T-helper 2 cell treated with Interferon-gamma antibody and Interleukin-4, amounts not matched to agents 5 μg/mL and 100 μg/mL, for 36 hours (primary cell): ENCODE measurements at regions not wholly inside any gene's neighbourhood (a gene's known extent, or its start where the extent isn't known, plus 50 kb on each side); places are given as distances from the start of the nearest gene placed in this dataset.

Experiments used
- DNase-seq: peaks from one replicate; pipeline ENCODE4 v3.0.0; 2021; ENCODE audit warnings: low spot score
- H3K27ac Mint-ChIP-seq: one replicate; pipeline ENCODE4 v1.8.0; 2021; ENCODE audit warnings: mild to moderate bottlenecking, mixed read lengths
- H3K27me3 Mint-ChIP-seq: one replicate; pipeline ENCODE4 v1.8.0; 2021; ENCODE audit warnings: low read depth, mixed read lengths
- H3K36me3 Mint-ChIP-seq: one replicate; pipeline ENCODE4 v1.8.0; 2021; ENCODE audit warnings: low read depth, mixed read lengths
- H3K4me1 Mint-ChIP-seq: one replicate; pipeline ENCODE4 v1.8.0; 2021; ENCODE audit warnings: low read depth, mixed read lengths
- H3K4me3 Mint-ChIP-seq: one replicate; pipeline ENCODE4 v1.8.0; 2022; ENCODE audit warnings: mild to moderate bottlenecking, moderate library complexity, mixed read lengths
- H3K9me3 Mint-ChIP-seq: one replicate; pipeline ENCODE4 v1.8.0; 2021; ENCODE audit warnings: mixed read lengths

DNA sequence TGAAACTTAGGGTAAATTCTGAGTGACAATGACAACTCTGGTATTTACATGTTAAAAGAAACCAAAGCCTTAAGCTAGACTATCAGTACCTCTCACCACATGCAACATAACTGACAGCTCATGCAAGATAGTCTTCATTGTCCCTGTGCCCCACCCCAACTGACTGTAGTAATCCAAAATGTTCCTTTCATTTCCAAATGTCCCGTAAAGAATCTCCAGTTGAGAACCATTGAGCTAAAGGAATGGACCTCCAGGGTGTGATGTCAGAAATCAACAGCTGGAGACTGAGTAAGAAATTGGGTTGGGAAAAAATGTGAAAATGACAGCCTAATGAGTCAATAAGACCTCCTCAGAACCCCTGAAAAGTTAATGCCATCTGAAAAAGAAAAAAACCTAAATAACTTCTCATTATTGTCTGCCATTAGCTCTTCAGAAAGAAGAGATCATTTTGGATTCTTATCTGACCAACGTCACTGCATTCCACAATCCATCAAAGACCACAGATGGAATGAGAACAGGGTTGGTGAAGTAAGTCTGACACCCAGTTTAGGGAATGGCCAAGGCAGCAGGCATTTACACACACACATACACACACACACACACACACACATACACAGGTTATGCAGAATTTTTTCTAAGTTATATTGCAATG lies 51.7 kb upstream of the ACVR2A start:
- H3K27me3 Mint-ChIP-seq = no peaks in the 10 kb centered on the region
- H3K27ac Mint-ChIP-seq = no peak overlapping the region
- no peaks in the 10 kb centered on the region for H3K36me3 Mint-ChIP-seq
- peaks cover 10% of the 10 kb centered on the region for H3K4me1 Mint-ChIP-seq
- H3K9me3 Mint-ChIP-seq = no peaks in the 10 kb centered on the region
- DNase-seq = no peak
- H3K4me3 Mint-ChIP-seq = no peak overlapping the region

DNA sequence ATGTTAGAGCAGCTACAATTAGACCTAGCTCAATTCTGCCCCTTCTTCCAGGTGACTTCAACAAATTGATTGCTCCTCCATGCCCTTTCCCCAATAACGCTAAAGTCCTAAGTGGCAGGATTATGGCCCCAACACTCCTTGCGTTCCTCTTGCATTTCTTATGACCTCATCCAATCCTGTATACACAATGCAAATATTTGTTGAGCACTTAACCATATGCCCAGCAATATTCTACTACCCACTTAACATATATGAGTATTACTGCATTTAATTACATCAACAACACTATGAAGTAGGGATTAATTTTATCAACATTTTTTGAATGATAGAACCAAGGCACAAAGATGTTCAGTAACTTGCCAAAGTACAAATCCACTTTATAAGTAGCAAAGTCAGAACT lies 54.2 kb upstream of the ACVR2A start:
- DNase-seq = no peak
- H3K4me1 Mint-ChIP-seq = peaks cover 2% of the 10 kb centered on the region
- H3K27ac Mint-ChIP-seq = no peak overlapping the region
- no peak overlapping the region for H3K4me3 Mint-ChIP-seq
- no peaks in the 10 kb centered on the region for H3K27me3 Mint-ChIP-seq
- H3K9me3 Mint-ChIP-seq = no peaks in the 10 kb centered on the region
- H3K36me3 Mint-ChIP-seq = no peaks in the 10 kb centered on the region

DNA sequence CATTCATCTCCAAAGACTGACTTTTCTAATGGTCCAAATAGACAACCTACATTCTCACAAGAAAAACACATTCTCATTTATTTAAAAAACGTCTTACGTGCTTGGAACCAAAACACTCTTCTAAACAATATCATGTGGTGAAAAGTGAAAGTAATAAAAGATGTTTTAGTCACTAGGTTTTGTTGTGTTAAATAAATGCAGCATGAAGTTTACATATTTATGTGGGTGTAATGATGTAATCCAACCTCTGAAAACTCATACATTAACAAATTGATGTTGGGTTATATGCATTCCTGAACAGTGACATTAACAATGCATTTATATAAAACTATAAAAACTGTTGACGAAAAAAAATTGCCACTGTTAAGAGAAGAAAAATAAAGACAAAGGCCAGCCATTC lies 55.1 kb upstream of the ACVR2A start:
- no peak for DNase-seq
- H3K9me3 Mint-ChIP-seq = no peaks in the 10 kb centered on the region
- H3K36me3 Mint-ChIP-seq = no peaks in the 10 kb centered on the region
- H3K27me3 Mint-ChIP-seq = no peaks in the 10 kb centered on the region
- peaks cover 2% of the 10 kb centered on the region for H3K4me1 Mint-ChIP-seq
- no peak overlapping the region for H3K27ac Mint-ChIP-seq
- H3K4me3 Mint-ChIP-seq = no peak overlapping the region

- no peak for DNase-seq
- H3K4me1 Mint-ChIP-seq = peaks cover 2% of the 10 kb centered on the region
- no peak overlapping the region for H3K4me3 Mint-ChIP-seq
- H3K36me3 Mint-ChIP-seq = no peaks in the 10 kb centered on the region
- H3K27me3 Mint-ChIP-seq = no peaks in the 10 kb centered on the region
- H3K27ac Mint-ChIP-seq = no peak overlapping the region
- H3K9me3 Mint-ChIP-seq = no peaks in the 10 kb centered on the region
Measured at GRCh38 chr2:147789287-147789686, 55.5 kb upstream of the ACVR2A start.

- Mint-ChIP-seq H3K4me1 (peaks cover 2% of the 10 kb centered on the region), H3K4me3 (no peak overlapping the region), H3K9me3 (no peaks in the 10 kb centered on the region), H3K27me3 (peaks cover 2% of the 10 kb centered on the region), H3K27ac (no peak overlapping the region), H3K36me3 (no peaks in the 10 kb centered on the region)
- DNase-seq = no peak
Measured at GRCh38 chr2:147782141-147782930, 62.5 kb upstream of the ACVR2A start.

- Mint-ChIP-seq H3K4me3 (no peak overlapping the region), H3K27ac (no peak overlapping the region), H3K27me3 (peaks cover 3% of the 10 kb centered on the region), H3K36me3 (no peaks in the 10 kb centered on the region), H3K4me1 (no peaks in the 10 kb centered on the region), H3K9me3 (no peaks in the 10 kb centered on the region)
- DNase-seq = no peak
Measured at GRCh38 chr2:147779440-147779839, 65.4 kb upstream of the ACVR2A start.

GRCh38 chr2:147777394-147777793 lies 67.4 kb upstream of the ACVR2A start:
- no peaks in the 10 kb centered on the region for H3K9me3 Mint-ChIP-seq
- DNase-seq = no peak
- H3K36me3 Mint-ChIP-seq = no peaks in the 10 kb centered on the region
- H3K4me3 Mint-ChIP-seq = no peak overlapping the region
- H3K27ac Mint-ChIP-seq = no peak overlapping the region
- no peaks in the 10 kb centered on the region for H3K4me1 Mint-ChIP-seq
- H3K27me3 Mint-ChIP-seq = peaks cover 3% of the 10 kb centered on the region

- no peaks in the 10 kb centered on the region for H3K36me3 Mint-ChIP-seq
- DNase-seq = no peak
- peaks cover 3% of the 10 kb centered on the region for H3K27me3 Mint-ChIP-seq
- no peak overlapping the region for H3K27ac Mint-ChIP-seq
- no peaks in the 10 kb centered on the region for H3K4me1 Mint-ChIP-seq
- no peaks in the 10 kb centered on the region for H3K9me3 Mint-ChIP-seq
- H3K4me3 Mint-ChIP-seq = no peak overlapping the region
Measured at GRCh38 chr2:147774805-147775204, 70.0 kb upstream of the ACVR2A start.

GRCh38 chr2:147773479-147773878 lies 71.3 kb upstream of the ACVR2A start:
- H3K27ac Mint-ChIP-seq = no peak overlapping the region
- no peak overlapping the region for H3K4me3 Mint-ChIP-seq
- no peak for DNase-seq
- H3K27me3 Mint-ChIP-seq = peaks cover 4% of the 10 kb centered on the region
- no peaks in the 10 kb centered on the region for H3K4me1 Mint-ChIP-seq
- no peaks in the 10 kb centered on the region for H3K36me3 Mint-ChIP-seq
- no peaks in the 10 kb centered on the region for H3K9me3 Mint-ChIP-seq

- peaks cover 5% of the 10 kb centered on the region for H3K27me3 Mint-ChIP-seq
- H3K9me3 Mint-ChIP-seq = no peaks in the 10 kb centered on the region
- no peak for DNase-seq
- H3K27ac Mint-ChIP-seq = no peak overlapping the region
- no peaks in the 10 kb centered on the region for H3K4me1 Mint-ChIP-seq
- no peaks in the 10 kb centered on the region for H3K36me3 Mint-ChIP-seq
- no peak overlapping the region for H3K4me3 Mint-ChIP-seq
Measured at GRCh38 chr2:147772781-147773180, 72.0 kb upstream of the ACVR2A start.

DNA sequence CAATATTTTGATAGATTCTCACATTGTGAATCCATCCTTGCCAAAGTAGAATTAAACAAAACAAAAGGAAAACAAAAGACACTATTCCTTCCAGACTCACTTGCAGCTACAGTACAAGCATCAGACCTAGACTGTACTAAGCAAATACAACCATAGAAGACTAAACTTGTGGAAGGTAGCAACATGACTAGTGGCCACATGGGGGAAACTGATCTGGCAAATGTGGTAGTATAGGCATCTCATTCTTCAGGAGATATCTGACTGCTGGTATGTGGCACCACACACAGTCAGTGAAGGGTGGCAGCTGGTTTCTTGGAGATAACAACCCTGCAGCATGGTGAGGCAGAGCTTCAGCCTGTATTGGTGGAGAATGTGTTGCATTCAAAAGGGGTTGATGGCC lies 81.0 kb upstream of the ACVR2A start:
- Mint-ChIP-seq H3K27me3 (peaks cover 6% of the 10 kb centered on the region), H3K4me1 (no peaks in the 10 kb centered on the region), H3K9me3 (no peaks in the 10 kb centered on the region), H3K27ac (no peak overlapping the region), H3K4me3 (no peak overlapping the region), H3K36me3 (no peaks in the 10 kb centered on the region)
- no peak for DNase-seq

- Mint-ChIP-seq H3K4me3 (no peak overlapping the region), H3K27ac (no peak overlapping the region), H3K36me3 (no peaks in the 10 kb centered on the region), H3K4me1 (no peaks in the 10 kb centered on the region), H3K9me3 (no peaks in the 10 kb centered on the region), H3K27me3 (peaks cover 10% of the 10 kb centered on the region)
- DNase-seq = no peak
Measured at GRCh38 chr2:147760984-147761383, 83.8 kb upstream of the ACVR2A start.

DNA sequence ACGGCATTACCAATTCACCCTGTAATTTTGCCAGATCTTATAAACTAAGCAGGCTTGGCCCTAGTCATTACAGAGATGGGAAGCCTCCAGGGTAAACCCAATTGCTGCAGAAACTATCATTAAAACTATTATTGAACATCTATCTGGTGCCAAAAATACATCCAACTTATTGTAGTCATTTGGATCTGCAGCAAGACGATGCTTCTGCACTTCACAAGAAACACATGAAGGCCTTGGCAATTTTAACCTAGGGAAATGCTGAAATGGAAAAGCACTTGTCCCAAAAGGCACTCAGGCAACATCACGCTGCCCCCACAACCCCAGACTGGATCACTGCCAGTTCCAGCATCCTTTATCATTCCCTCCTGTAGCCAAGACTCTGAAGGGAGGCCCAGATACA lies 85.3 kb upstream of the ACVR2A start:
- no peaks in the 10 kb centered on the region for H3K9me3 Mint-ChIP-seq
- peaks cover 13% of the 10 kb centered on the region for H3K27me3 Mint-ChIP-seq
- DNase-seq = no peak
- no peaks in the 10 kb centered on the region for H3K4me1 Mint-ChIP-seq
- no peak overlapping the region for H3K4me3 Mint-ChIP-seq
- no peak overlapping the region for H3K27ac Mint-ChIP-seq
- no peaks in the 10 kb centered on the region for H3K36me3 Mint-ChIP-seq

- no peaks in the 10 kb centered on the region for H3K4me1 Mint-ChIP-seq
- H3K9me3 Mint-ChIP-seq = no peaks in the 10 kb centered on the region
- no peaks in the 10 kb centered on the region for H3K36me3 Mint-ChIP-seq
- no peak for DNase-seq
- H3K4me3 Mint-ChIP-seq = no peak overlapping the region
- H3K27ac Mint-ChIP-seq = no peak overlapping the region
- peaks cover 13% of the 10 kb centered on the region for H3K27me3 Mint-ChIP-seq
Measured at GRCh38 chr2:147758821-147759220, 86.0 kb upstream of the ACVR2A start.

GRCh38 chr2:147756069-147756468 lies 88.8 kb upstream of the ACVR2A start:
- Mint-ChIP-seq H3K27ac (no peak overlapping the region), H3K4me1 (no peaks in the 10 kb centered on the region), H3K9me3 (no peaks in the 10 kb centered on the region), H3K27me3 (peaks cover 13% of the 10 kb centered on the region), H3K4me3 (no peak overlapping the region), H3K36me3 (no peaks in the 10 kb centered on the region)
- DNase-seq = no peak
